HepG2 (cell line): ENCODE measurements at regions not wholly inside any gene's neighbourhood (a gene's known extent, or its start where the extent isn't known, plus 50 kb on each side); places are given as distances from the start of the nearest gene placed in this dataset.

ENCODE experiments used
- GATAD2A ChIP-seq: IDR thresholded peaks from 2 replicates; pipeline ENCODE4 v1.6.1; 2016
- KDM5A ChIP-seq: fragments of 200-600 bp; sonication (generic); IDR thresholded peaks from 2 replicates; pipeline ENCODE4 v1.7.0; 2018; ENCODE audit warnings: antibody characterized with exemption, mild to moderate bottlenecking, low read length, borderline replicate concordance
- KLF11 ChIP-seq: IDR thresholded peaks from 2 replicates; pipeline ENCODE4 v1.6.1; 2016; ENCODE audit warnings: missing compliant biosample characterization
- KLF12 ChIP-seq: sonication (generic); formaldehyde crosslinking; IDR thresholded peaks from 2 replicates; pipeline ENCODE4 v1.4.0; 2020; ENCODE audit warnings: missing genetic modification reagents, borderline replicate concordance
- SP4 ChIP-seq: sonication (generic); formaldehyde crosslinking; IDR thresholded peaks from 2 replicates; pipeline ENCODE4 v1.8.1; 2023; ENCODE audit warnings: mild to moderate bottlenecking, missing genetic modification reagents
- ZNF20 ChIP-seq: sonication (generic); formaldehyde crosslinking; IDR thresholded peaks from 2 replicates; pipeline ENCODE4 v1.4.0; 2020; ENCODE audit warnings: mild to moderate bottlenecking, moderate library complexity, missing genetic modification reagents
- ZNF354B ChIP-seq: sonication (generic); formaldehyde crosslinking; IDR thresholded peaks from 2 replicates; pipeline ENCODE4 v1.8.0; 2022; ENCODE audit warnings: mild to moderate bottlenecking, missing genetic modification reagents
- ZNF367 ChIP-seq: sonication (generic); formaldehyde crosslinking; IDR thresholded peaks from 2 replicates; pipeline ENCODE4 v1.4.0; 2020; ENCODE audit warnings: missing genetic modification reagents, borderline replicate concordance
- ZNF451 ChIP-seq: sonication (generic); formaldehyde crosslinking; IDR thresholded peaks from 2 replicates; pipeline ENCODE4 v1.5.0; 2020; ENCODE audit warnings: mild to moderate bottlenecking, missing genetic modification reagents
- ZNF564 ChIP-seq: sonication (generic); formaldehyde crosslinking; IDR thresholded peaks from 2 replicates; pipeline ENCODE4 v1.8.1; 2023; ENCODE audit warnings: mild to moderate bottlenecking, missing genetic modification reagents
- TF ChIP-seq, protein P1 (sequence below): IDR thresholded peaks from 2 replicates; pipeline ENCODE4 v1.6.1; 2016; ENCODE audit warnings: low read depth, control low read depth
- TF ChIP-seq, protein P2 (sequence below): sonication (generic); formaldehyde crosslinking; IDR thresholded peaks from 2 replicates; pipeline ENCODE4 v1.5.0; 2020; ENCODE audit warnings: mild to moderate bottlenecking, missing genetic modification reagents, moderate library complexity
- TF ChIP-seq, protein P3 (sequence below): sonication (generic); formaldehyde crosslinking; IDR thresholded peaks from 2 replicates; pipeline ENCODE4 v1.8.0; 2022; ENCODE audit warnings: mild to moderate bottlenecking, missing genetic modification reagents, moderate library complexity
- TF ChIP-seq, protein P4 (sequence below): sonication (generic); formaldehyde crosslinking; IDR thresholded peaks from 2 replicates; pipeline ENCODE4 v1.5.0; 2020; ENCODE audit warnings: missing genetic modification reagents

DNA sequence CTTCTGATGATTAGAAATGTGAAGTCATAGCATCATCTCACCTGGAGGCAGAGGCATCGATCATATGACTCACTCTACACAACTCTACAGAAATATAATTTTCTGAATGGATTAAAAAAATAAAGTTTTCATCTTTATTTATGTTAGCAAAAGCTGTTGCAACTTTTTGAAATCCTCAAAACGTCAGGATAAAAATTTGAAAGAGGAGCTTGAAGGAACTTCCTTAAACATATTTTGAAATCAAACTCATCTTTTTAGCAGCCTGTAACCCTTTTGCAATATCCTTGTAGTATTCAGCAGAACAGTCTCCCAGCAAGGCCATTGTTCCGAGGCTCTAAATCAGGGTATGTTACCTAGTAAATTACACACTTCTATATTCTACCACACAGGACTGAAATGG, 985.4 kb downstream of the PLOD2 start:
- TF ChIP-seq ZNF367 (CRISPR knock-in tag) (no peak), ZNF20 (CRISPR knock-in tag) (no peak), ZNF354B (no peak), GATAD2A (CRISPR knock-in tag) (no peak), ZNF564 (CRISPR knock-in tag) (no peak), KDM5A (no peak), KLF12 (CRISPR knock-in tag) (no peak), KLF11 (CRISPR knock-in tag) (no peak), ZNF451 (CRISPR knock-in tag) (no peak), SP4 (no peak)
- TF ChIP-seq, protein P1, sequence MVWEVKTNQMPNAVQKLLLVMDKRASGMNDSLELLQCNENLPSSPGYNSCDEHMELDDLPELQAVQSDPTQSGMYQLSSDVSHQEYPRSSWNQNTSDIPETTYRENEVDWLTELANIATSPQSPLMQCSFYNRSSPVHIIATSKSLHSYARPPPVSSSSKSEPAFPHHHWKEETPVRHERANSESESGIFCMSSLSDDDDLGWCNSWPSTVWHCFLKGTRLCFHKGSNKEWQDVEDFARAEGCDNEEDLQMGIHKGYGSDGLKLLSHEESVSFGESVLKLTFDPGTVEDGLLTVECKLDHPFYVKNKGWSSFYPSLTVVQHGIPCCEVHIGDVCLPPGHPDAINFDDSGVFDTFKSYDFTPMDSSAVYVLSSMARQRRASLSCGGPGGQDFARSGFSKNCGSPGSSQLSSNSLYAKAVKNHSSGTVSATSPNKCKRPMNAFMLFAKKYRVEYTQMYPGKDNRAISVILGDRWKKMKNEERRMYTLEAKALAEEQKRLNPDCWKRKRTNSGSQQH: no peak
- TF ChIP-seq, protein P2, sequence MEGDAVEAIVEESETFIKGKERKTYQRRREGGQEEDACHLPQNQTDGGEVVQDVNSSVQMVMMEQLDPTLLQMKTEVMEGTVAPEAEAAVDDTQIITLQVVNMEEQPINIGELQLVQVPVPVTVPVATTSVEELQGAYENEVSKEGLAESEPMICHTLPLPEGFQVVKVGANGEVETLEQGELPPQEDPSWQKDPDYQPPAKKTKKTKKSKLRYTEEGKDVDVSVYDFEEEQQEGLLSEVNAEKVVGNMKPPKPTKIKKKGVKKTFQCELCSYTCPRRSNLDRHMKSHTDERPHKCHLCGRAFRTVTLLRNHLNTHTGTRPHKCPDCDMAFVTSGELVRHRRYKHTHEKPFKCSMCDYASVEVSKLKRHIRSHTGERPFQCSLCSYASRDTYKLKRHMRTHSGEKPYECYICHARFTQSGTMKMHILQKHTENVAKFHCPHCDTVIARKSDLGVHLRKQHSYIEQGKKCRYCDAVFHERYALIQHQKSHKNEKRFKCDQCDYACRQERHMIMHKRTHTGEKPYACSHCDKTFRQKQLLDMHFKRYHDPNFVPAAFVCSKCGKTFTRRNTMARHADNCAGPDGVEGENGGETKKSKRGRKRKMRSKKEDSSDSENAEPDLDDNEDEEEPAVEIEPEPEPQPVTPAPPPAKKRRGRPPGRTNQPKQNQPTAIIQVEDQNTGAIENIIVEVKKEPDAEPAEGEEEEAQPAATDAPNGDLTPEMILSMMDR (CRISPR knock-in tag): no peak
- TF ChIP-seq, protein P3, sequence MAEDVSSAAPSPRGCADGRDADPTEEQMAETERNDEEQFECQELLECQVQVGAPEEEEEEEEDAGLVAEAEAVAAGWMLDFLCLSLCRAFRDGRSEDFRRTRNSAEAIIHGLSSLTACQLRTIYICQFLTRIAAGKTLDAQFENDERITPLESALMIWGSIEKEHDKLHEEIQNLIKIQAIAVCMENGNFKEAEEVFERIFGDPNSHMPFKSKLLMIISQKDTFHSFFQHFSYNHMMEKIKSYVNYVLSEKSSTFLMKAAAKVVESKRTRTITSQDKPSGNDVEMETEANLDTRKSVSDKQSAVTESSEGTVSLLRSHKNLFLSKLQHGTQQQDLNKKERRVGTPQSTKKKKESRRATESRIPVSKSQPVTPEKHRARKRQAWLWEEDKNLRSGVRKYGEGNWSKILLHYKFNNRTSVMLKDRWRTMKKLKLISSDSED (CRISPR knock-in tag): no peak
- TF ChIP-seq, protein P4, sequence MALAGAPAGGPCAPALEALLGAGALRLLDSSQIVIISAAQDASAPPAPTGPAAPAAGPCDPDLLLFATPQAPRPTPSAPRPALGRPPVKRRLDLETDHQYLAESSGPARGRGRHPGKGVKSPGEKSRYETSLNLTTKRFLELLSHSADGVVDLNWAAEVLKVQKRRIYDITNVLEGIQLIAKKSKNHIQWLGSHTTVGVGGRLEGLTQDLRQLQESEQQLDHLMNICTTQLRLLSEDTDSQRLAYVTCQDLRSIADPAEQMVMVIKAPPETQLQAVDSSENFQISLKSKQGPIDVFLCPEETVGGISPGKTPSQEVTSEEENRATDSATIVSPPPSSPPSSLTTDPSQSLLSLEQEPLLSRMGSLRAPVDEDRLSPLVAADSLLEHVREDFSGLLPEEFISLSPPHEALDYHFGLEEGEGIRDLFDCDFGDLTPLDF: no peak
